NCI-H345 treated with DMSO at 0.1 percent for 48 hours (cell line): ENCODE measurements at regions not wholly inside any gene's neighbourhood (a gene's known extent, or its start where the extent isn't known, plus 50 kb on each side); places are given as distances from the start of the nearest gene placed in this dataset.

Experiments used
- DNase-seq: peaks from one replicate; lab custom pipeline; 2025; ENCODE audit not compliant: unreplicated experiment; lab: John Stamatoyannopoulos, UW

GRCh38 chr7:51731075-51731474, 414.5 kb upstream of the COBL start:
- DNase-seq: no peak

GRCh38 chr7:51727441-51727840, 410.8 kb upstream of the COBL start:
- DNase-seq: no peak

GRCh38 chr7:51706851-51707250, 390.2 kb upstream of the COBL start:
- DNase-seq: peak; percentile 11

- DNase-seq: no peak
These were observed 389.1 kb upstream of the COBL start for GRCh38 chr7:51705701-51706100.

GRCh38 chr7:51702673-51703072, 386.1 kb upstream of the COBL start:
- DNase-seq: no peak

- DNase-seq: no peak
These were observed 385.3 kb upstream of the COBL start for GRCh38 chr7:51701935-51702334.

- DNase-seq: no peak
These were observed 384.1 kb upstream of the COBL start for GRCh38 chr7:51700593-51701215.

- DNase-seq: no peak
These were observed 376.6 kb upstream of the COBL start for GRCh38 chr7:51693258-51693657.

- no peak for DNase-seq
These were observed 372.9 kb upstream of the COBL start for GRCh38 chr7:51689547-51689946.

GRCh38 chr7:51685794-51686193, 369.2 kb upstream of the COBL start:
- DNase-seq: no peak

- DNase-seq: no peak
These were observed 364.2 kb upstream of the COBL start for GRCh38 chr7:51680594-51681399.

GRCh38 chr7:51679358-51679757, 362.7 kb upstream of the COBL start:
- no peak for DNase-seq

- no peak for DNase-seq
These were observed 350.1 kb upstream of the COBL start for GRCh38 chr7:51666751-51667150.

- no peak for DNase-seq
These were observed 349.7 kb upstream of the COBL start for GRCh38 chr7:51666266-51666665.

- no peak for DNase-seq
These were observed 348.6 kb upstream of the COBL start for GRCh38 chr7:51665045-51665780.

- DNase-seq: no peak
These were observed 343.9 kb upstream of the COBL start for GRCh38 chr7:51660516-51660915.

- DNase-seq: no peak
These were observed 342.1 kb upstream of the COBL start for GRCh38 chr7:51658684-51659083.

- DNase-seq: peak; percentile 33
These were observed 331.3 kb upstream of the COBL start for GRCh38 chr7:51647931-51648351.

- DNase-seq: no peak
These were observed 330.9 kb upstream of the COBL start for GRCh38 chr7:51647486-51647885.

- DNase-seq: no peak
These were observed 329.2 kb upstream of the COBL start for GRCh38 chr7:51645702-51646298.

- no peak for DNase-seq
These were observed 328.6 kb upstream of the COBL start for GRCh38 chr7:51645255-51645654.

- DNase-seq: no peak
These were observed 327.6 kb upstream of the COBL start for GRCh38 chr7:51644216-51644615.
